Activated effector memory CD4-positive, alpha-beta T cell treated with anti-CD3 and anti-CD28 coated beads, Interleukin-2, amount 50 U/mL, for 16 hours (primary cell): ENCODE measurements at regions not wholly inside any gene's neighbourhood (a gene's known extent, or its start where the extent isn't known, plus 50 kb on each side); places are given as distances from the start of the nearest gene placed in this dataset.

Experiments
- DNase-seq: peaks from one replicate; pipeline ENCODE4 v3.0.0-alpha.2; 2020

GRCh38 chrX:42616981-42617380, 161.0 kb downstream of the PPP1R2C start:
- no peak for DNase-seq

DNA sequence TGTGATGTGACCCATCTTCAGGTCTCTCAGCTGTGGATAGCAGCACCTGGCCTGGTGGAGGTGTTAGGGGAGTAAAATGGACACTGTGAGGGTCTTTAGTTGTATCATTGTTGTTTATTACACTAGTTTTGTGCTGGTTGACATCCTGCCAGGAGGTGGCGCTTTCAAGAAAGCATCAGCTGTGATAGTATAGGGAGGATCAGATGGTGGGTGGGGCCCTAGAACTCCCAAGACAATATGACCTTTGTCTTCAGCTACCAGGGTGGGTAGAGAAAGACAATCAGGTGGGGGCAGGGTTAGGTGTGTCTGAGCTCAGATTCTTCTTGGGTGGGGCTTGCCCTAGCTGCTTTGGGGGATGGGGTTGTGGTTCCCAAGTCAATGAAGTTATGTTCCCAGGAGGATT, 162.8 kb downstream of the PPP1R2C start:
- DNase-seq: peak; percentile 56

- no peak for DNase-seq
Observed at GRCh38 chrX:42606591-42606990, 171.4 kb downstream of the PPP1R2C start.

GRCh38 chrX:42604302-42604701, 173.7 kb downstream of the PPP1R2C start:
- DNase-seq: no peak

DNA sequence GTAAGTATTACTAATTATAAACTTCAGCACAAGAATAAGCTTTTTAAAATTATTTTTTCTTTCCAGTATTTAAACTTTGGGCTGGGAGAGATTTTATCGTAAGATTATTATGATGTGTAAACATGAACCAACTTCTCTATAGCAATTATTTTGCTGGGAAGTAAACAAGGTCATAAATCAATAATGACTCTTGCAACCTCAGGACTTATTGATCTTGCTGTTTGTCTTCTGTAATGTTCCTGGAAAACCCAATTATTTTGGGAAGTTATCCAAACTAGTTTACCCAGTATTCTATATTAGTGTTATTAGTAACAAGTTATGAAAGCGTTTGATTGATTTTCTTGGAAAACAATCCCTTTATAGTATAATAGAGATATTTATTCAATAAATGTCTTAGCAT, 174.9 kb downstream of the PPP1R2C start:
- no peak for DNase-seq

DNA sequence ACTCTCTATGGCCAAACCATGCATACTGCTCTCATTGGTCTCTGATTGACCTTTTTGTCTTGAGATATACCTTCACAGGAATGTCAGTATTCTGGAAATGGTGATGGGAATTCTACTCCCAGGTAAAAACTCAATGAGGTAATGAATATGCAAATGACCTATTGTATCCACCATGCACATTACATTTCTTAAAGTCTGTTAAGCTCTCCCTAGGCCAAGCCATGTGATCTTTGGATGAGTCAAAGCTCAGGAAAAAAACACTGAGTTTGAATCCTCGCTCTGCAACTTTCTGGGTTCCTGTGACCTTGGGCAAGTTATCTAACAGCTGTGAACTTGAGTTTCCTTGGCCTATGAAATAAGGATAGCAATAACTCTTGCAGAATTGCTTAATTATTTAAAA, 175.4 kb downstream of the PPP1R2C start:
- DNase-seq: no peak

- no peak for DNase-seq
Observed at GRCh38 chrX:42602136-42602535, 175.8 kb downstream of the PPP1R2C start.

DNA sequence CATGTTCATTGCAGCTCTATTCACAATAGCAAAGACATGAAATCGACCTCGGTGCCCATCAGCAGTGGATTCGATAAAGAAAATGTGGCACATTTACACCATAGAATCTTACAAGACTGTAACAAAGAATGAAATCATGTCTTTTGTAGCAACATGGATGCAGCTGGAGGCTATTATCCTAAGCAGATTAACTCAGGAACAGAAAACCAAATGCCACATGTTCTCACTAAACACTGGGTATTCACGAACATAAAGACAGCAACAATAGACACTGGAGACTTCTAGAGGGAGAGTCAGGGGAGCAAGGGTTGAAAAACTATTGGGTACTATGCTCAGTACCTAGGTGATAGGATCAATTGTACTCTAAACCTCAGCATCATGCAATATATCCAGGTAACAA, 180.5 kb downstream of the PPP1R2C start:
- no peak for DNase-seq

GRCh38 chrX:42585842-42586621, 191.9 kb downstream of the PPP1R2C start:
- DNase-seq: no peak

GRCh38 chrX:42577936-42578470, 200.0 kb downstream of the PPP1R2C start:
- DNase-seq: no peak

DNA sequence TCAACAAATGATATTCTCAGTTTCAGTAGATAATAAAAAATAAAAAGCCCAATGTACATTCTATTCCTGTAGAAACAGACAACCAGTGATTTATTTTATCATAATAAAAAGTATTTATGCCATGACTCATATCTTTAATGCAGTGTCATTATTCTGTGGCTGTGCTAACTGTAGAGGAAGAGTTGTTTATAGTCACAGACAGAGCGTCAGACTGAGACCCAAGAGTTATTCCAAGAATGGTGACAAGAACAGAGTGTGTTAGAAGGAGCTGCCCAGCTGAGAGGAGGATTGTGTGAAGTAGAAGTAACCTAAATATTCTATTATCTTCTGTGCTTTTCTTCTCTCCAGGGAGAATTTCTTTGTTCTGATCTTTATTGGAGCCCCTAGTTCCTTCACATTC, 210.7 kb downstream of the PPP1R2C start:
- DNase-seq: no peak

GRCh38 chrX:42565739-42566138, 212.2 kb downstream of the PPP1R2C start:
- no peak for DNase-seq

DNA sequence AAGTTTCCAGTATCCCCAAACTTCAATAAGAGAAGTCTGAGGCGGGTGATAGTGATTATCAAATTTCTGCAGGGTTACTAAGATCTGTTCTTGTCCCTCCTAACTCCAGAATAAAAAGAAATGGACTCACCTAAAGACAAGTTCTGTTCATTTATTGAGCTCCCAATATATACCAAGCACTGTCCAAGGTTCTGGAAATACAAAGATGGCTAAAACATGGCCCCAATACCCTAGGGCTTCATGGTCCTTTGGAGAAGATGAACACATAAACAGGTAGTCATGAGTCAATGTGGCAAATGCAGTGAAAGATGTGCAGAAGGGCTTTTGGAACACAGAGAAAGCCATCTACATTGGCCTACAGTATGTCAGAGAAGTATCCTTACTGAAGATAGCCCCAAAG, 231.2 kb downstream of the PPP1R2C start:
- DNase-seq: no peak

DNA sequence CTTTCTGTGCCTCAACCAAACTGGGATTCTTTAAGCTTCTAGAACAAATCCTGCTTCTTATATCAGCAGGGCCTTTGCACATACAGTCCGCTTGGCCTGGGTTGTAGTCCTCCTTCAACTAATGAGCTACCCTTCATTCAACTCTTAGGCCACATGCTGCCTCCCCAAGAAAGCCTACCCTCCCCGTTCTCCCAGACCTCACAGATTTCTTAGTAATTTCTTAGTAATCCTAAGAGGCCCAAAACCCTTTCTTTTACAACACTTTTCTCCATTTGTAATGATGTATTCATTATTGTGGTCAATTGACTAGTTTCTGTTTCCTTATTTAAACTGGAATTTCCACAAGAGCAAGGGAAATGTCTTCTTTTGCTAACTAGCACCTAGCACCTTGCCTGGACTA, 233.1 kb downstream of the PPP1R2C start:
- no peak for DNase-seq

DNA sequence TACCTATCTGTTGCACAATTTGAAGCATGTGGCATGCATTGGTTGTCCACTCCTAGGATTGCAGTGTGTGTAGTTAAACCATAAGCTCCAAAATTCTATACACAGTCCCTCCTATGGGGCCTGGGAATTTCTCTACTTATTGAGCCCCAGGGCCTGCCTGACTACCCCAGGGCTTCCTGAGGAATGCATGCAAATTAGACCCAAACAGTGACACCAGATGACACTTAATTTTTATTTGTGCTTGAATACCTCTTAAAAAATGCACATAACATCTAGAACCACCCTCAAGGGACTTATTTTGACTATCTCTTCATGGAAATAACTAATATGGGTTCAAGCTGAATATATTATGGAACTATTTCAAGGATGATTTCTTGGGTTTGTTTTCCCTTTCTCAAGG, 236.4 kb downstream of the PPP1R2C start:
- DNase-seq: no peak

DNA sequence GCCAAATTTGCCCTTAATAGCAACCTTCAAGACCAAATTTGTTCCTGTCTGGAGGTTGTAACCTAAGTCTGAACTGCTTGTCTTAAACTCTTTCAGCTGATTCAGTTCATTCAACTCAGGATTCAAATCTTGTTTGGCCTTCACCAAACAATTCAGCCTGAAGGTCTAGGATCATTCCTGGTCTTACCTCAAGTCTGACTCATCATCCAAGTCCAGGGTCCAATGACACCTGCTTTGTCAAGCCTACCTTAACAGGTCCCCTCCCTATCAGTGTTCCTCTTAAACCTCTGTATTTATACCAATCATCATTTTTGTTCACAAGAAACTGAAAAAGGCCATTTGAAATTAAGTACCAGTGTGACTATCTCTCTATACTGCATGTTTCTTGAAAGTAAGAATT, 237.8 kb downstream of the PPP1R2C start:
- DNase-seq: no peak

DNA sequence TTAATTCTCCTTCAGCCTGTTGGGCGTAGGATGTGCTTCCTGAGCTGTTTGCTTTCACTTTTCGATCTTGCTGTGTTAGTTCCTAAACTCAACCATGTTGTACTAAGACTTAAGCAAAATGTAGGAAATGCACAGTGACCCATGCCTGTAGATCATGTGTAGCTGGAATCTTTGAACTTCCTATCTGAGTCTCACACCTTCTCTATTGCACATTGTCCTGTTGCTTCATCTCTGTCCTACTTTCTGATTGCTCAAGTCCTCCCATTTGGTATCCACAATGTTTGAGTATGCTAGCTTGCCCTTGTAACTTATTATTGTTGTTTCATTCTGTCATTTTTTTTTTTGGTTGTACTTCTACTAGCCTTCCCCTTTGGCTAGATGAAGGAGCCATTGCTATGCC, 239.6 kb downstream of the PPP1R2C start:
- no peak for DNase-seq

DNA sequence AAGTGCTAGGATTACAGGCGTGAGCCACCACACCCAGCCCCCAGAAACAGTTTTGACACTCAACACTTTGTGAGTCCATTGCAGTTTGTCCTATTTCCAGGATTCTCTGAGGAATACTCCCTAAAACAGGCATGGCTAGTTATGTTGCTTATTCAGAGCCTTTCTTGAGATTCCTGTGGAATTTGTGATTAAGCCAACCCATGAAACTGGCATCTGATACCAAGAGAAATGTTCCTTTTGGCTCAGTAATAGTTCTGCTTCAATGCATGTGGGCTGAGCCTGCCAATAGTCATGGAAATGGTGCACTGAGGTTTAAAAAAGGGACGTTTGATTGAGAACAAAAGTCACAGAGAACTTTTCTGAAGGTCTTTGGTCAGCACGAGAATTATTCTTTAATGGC, 241.7 kb downstream of the PPP1R2C start:
- no peak for DNase-seq

DNA sequence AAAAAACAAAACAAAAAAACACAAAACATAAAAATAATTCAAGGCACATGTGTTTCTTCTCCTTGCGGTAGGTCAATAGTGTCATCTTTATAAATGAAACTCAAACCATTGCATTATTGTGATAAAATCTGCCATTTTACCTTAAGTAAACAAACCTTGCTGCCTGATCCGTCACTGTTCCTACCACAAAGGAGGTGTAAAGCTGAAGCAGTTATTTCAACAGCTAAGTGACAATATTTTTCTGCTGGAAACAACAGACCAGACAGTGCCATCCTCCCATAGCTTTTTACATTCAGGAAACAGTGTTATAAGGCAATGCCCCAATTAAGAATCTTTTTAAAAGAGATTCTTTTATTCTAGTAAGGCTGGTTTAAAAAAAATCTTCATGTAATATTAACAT, 242.7 kb downstream of the PPP1R2C start:
- DNase-seq: no peak

DNA sequence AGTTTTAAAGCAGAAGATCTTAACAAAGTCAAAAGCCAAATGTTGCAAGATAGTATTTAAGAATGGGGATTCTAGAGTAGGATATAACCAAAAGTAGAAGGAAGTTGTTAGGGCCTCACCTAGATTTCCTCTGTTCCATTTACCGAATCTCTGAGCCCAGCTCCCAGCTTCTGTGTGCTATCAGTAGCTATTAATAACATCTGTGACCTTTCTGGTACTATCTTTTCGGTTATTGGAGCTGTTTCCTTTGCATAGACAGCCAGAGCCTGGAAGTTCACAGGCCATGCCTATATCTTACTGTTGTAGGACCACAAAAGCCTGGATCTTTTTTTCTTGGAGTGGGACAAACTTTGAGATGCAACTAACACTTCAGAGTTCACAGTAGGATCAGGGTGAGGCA, 244.2 kb downstream of the PPP1R2C start:
- DNase-seq: no peak

DNA sequence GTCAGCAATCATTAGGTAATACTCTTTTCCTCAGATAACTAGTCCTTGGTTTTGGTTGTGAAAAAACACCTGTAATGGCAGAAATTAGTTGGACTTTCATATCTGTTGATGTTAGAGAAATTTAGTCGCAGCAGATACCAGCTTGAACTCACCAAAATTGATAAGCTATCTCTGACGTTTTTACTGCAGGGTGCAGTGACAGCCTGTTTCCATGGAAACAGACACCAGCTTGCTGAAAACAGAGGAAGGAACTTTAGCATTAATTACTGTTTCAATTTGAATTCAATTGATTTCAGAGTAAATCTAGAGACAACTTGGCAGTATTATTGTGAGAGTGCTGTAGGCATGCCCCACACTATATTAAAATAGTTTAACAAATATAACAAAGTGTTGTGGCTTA, 246.5 kb downstream of the PPP1R2C start:
- no peak for DNase-seq

- no peak for DNase-seq
Observed at GRCh38 chrX:42530027-42530426, 247.9 kb downstream of the PPP1R2C start.

- no peak for DNase-seq
Observed at GRCh38 chrX:42524379-42524778, 253.6 kb downstream of the PPP1R2C start.

GRCh38 chrX:42519666-42520231, 258.2 kb downstream of the PPP1R2C start:
- DNase-seq: no peak

DNA sequence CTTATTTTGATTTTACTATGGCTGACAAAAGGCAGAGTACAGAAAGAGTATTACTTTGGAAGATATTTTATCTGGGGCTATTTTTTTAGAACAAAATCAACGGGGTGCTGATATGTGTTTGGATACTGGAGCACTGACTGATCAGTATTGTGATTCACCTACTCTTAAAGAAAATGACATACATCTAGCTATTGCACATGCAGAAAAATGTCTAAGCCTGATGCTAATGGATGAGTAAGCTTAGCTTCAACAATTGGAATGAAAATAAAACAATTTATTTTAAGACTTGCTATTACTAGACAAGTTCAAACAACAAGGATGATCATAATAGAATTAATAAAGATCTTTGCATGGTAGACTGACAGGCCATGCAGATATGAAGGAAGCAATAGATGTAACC, 262.0 kb downstream of the PPP1R2C start:
- no peak for DNase-seq
